K562 (cell line): ENCODE measurements at regions not wholly inside any gene's neighbourhood (a gene's known extent, or its start where the extent isn't known, plus 50 kb on each side); places are given as distances from the start of the nearest gene placed in this dataset.

Source experiments
- ATAC-seq: fragments of 200-7000 bp; cut with Tn5 transposase; 3 replicates; pipeline ENCODE4 v1.9.1; 2020; ENCODE audit warnings: moderate library complexity
- BruUV-seq: library from RNA; stranded (reverse); fragments of 400-500 nt; replicated peaks from 2 replicates; lab custom pipeline; 2021; lab: Mats Ljungman, UMichigan
- CTCF ChIA-PET: fragments of 300-600 bp; formaldehyde crosslinking; extraction: SDS; loops from one replicate; lab custom pipeline; 2021; ENCODE audit warnings: low intra/inter-chr PET ratio; lab: Yijun Ruan, JAX
- POLR2A ChIA-PET: fragments of 300-600, 350-650 bp; sonication (Branson Sonifier 250); formaldehyde crosslinking; extraction: SDS; loops from one replicate; lab custom pipeline; 2021; ENCODE audit warnings: antibody characterized with exemption, inconsistent platforms; lab: Yijun Ruan, JAX
- DNase-seq, 4 experiments: peaks; one replicate each; pipeline versions ENCODE4 v3.0.0 to v3.0.0-alpha.2; 2011 to 2018; ENCODE audit warnings: low spot score in 3 of 4, mixed read lengths in 3 of 4; ENCODE audit errors: extremely low read depth in 1 of 4
- FAIRE-seq: peaks from 2 replicates; lab custom pipeline; 2011; peaks lifted over from hg19 to GRCh38; lab: Jason Lieb, UNC
- H2AFZ ChIP-seq: 2 replicates; pipeline ENCODE4 v1.6.0; 2011; ENCODE audit warnings: low read depth, low read length, control low read depth, inconsistent platforms
- H3K27ac ChIP-seq: fragments of 200-600 bp; 3 replicates; pipeline ENCODE4 v1.8.0; 2011; ENCODE audit warnings: low read depth, mild to moderate bottlenecking, control low read depth, inconsistent platforms, low read length, moderate library complexity, mixed read lengths; ENCODE audit errors: extremely low read depth
- H3K27me3 ChIP-seq, 2 experiments: fragments of 300-600 bp in 1 of 2; 2 replicates in 1 of 2; 3 replicates in 1 of 2; pipeline versions ENCODE4 v1.6.0 to v1.8.0; 2011; ENCODE audit warnings: inconsistent platforms in 2 of 2, low read length in 2 of 2, mild to moderate bottlenecking in 1 of 2, mixed read lengths in 1 of 2, moderate library complexity in 1 of 2; ENCODE audit not compliant: control insufficient read depth in 2 of 2, insufficient read depth in 2 of 2
- H3K36me3 ChIP-seq: fragments of 300-600 bp; 3 replicates; pipeline ENCODE4 v1.8.0; 2011; ENCODE audit warnings: mild to moderate bottlenecking, low read length, inconsistent platforms; ENCODE audit not compliant: control insufficient read depth, insufficient read depth
- H3K4me1 ChIP-seq, 2 experiments: fragments of 200-600 bp in 1 of 2; replicated peaks in 1 of 2; 2 replicates in 1 of 2; 3 replicates in 1 of 2; pipeline versions ENCODE4 v1.5.1 to v1.8.0; 2011; ENCODE audit warnings: inconsistent platforms in 2 of 2, low read length in 2 of 2, mild to moderate bottlenecking in 1 of 2, mixed read lengths in 1 of 2, moderate library complexity in 1 of 2; ENCODE audit not compliant: control insufficient read depth in 2 of 2, insufficient read depth in 2 of 2
- H3K4me2 ChIP-seq: 2 replicates; pipeline ENCODE4 v1.6.1; 2011; ENCODE audit warnings: low read length, control low read depth, inconsistent platforms, mixed read lengths; ENCODE audit not compliant: insufficient read depth
- H3K4me3 ChIP-seq: fragments of 200-600 bp; sonication (generic), shearing (Covaris generic); 2 replicates; pipeline ENCODE4 v1.5.1; 2016; ENCODE audit warnings: control low read depth, inconsistent platforms
- H3K79me2 ChIP-seq: fragments of 200-600 bp; 3 replicates; pipeline ENCODE4 v1.8.0; 2011; ENCODE audit warnings: low read length, inconsistent platforms; ENCODE audit not compliant: control insufficient read depth, insufficient read depth
- H3K9ac ChIP-seq, 2 experiments: 2 replicates each; pipeline versions ENCODE4 v1.6.0 to v1.6.1; 2011; ENCODE audit warnings: low read depth in 2 of 2, low read length in 2 of 2, control low read depth in 1 of 2, inconsistent platforms in 1 of 2, mild to moderate bottlenecking in 1 of 2, mixed read lengths in 1 of 2; ENCODE audit not compliant: insufficient read depth in 1 of 2
- H3K9me1 ChIP-seq: one replicate; pipeline ENCODE4 v1.6.0; 2011; ENCODE audit warnings: inconsistent platforms, mild to moderate bottlenecking, low read length, moderate library complexity; ENCODE audit not compliant: control insufficient read depth, insufficient read depth
- H3K9me3 ChIP-seq: replicated peaks from 2 replicates; pipeline ENCODE4 v1.5.1; 2011; ENCODE audit warnings: low read depth, low read length, inconsistent platforms; ENCODE audit not compliant: control insufficient read depth, insufficient read depth
- H4K20me1 ChIP-seq: replicated peaks from 2 replicates; pipeline ENCODE4 v1.6.1; 2011; ENCODE audit warnings: low read length, inconsistent platforms, mixed read lengths; ENCODE audit not compliant: control insufficient read depth, insufficient read depth
- CBFA2T2 ChIP-seq: fragments of 450-650 bp; conservative IDR thresholded peaks from 2 replicates; pipeline ENCODE4 v1.6.1; 2017; ENCODE audit warnings: mild to moderate bottlenecking
- FOSL1 ChIP-seq: fragments of 200-800 bp; sonication (Bioruptor generic); conservative IDR thresholded peaks from 2 replicates; pipeline ENCODE4 v1.6.1; 2016; ENCODE audit warnings: missing genetic modification characterization, missing compliant biosample characterization
- KHSRP ChIP-seq: fragments of 450-650 bp; IDR thresholded peaks from 2 replicates; pipeline ENCODE4 v1.6.1; 2017
- MAFG ChIP-seq: fragments of 450-650 bp; conservative IDR thresholded peaks from 2 replicates; pipeline ENCODE4 v1.6.1; 2016; ENCODE audit warnings: missing genetic modification characterization, missing compliant biosample characterization
- SOX6 ChIP-seq: fragments of 450-650 bp; IDR thresholded peaks from 2 replicates; pipeline ENCODE4 v1.6.1; 2014; ENCODE audit warnings: mild to moderate bottlenecking
- TBP ChIP-seq: optimal IDR thresholded peaks from 2 replicates; pipeline ENCODE3; 2011; ENCODE audit warnings: low read depth, low read length, improper control_type of control experiment
- TCF7L2 ChIP-seq: fragments of 150-350 bp; IDR thresholded peaks from 2 replicates; pipeline ENCODE4 v1.6.1; 2016; ENCODE audit warnings: low read depth, mild to moderate bottlenecking, low read length, moderate library complexity
- U2AF1 ChIP-seq: fragments of 200-400 bp; formaldehyde crosslinking; optimal IDR thresholded peaks from 2 replicates; pipeline ENCODE3; 2017; ENCODE audit warnings: mild to moderate bottlenecking, low read depth, low read length, moderate library complexity
- ZBTB8A ChIP-seq: fragments of 450-650 bp; IDR thresholded peaks from 2 replicates; pipeline ENCODE4 v1.6.1; 2018; ENCODE audit warnings: mild to moderate bottlenecking, moderate library complexity; ENCODE audit not compliant: partially characterized antibody
- ZNF12 ChIP-seq: sonication (generic); formaldehyde crosslinking; IDR thresholded peaks from 2 replicates; pipeline ENCODE4 v1.4.0; 2020; ENCODE audit warnings: mild to moderate bottlenecking, missing genetic modification reagents
- ZNF431 ChIP-seq: sonication (generic); formaldehyde crosslinking; IDR thresholded peaks from 2 replicates; pipeline ENCODE4 v1.8.0; 2022; ENCODE audit warnings: mild to moderate bottlenecking, missing genetic modification reagents
- ZNF57 ChIP-seq: fragments of 450-650 bp; formaldehyde crosslinking; IDR thresholded peaks from 2 replicates; pipeline ENCODE4 v1.4.0; 2020; ENCODE audit warnings: mild to moderate bottlenecking, moderate library complexity
- WGBS: fragments of 100-300 bp; shearing (Covaris generic); methylation state at CpG from one replicate; pipeline ENCODE4 v1.1.6; 2016; ENCODE audit warnings: low coverage, mixed read lengths; ENCODE audit not compliant: insufficient coverage; ENCODE audit errors: missing lambda C conversion rate; 5-methylcytosine and 5-hydroxymethylcytosine counted together
- in situ Hi-C: fragments of 300-500 bp; cut with MboI; formaldehyde crosslinking; loops from 4 replicates; pipeline ENCODE4 v1.15.0; 2018; ENCODE audit warnings: inconsistent platforms, mixed read lengths
- intact Hi-C: fragments of 100-400 bp; cut with micrococcal nuclease; formaldehyde crosslinking; loops from 2 replicates; pipeline ENCODE4 v1.14.2; 2022
- TF ChIP-seq, protein P1 (sequence below): fragments of 450-650 bp; IDR thresholded peaks from 2 replicates; pipeline ENCODE4 v1.6.1; 2016; ENCODE audit warnings: antibody characterized with exemption
- TF ChIP-seq, protein P2 (sequence below): IDR thresholded peaks from 2 replicates; pipeline ENCODE4 v1.6.1; 2011; ENCODE audit not compliant: insufficient read length; ENCODE audit errors: extremely low read depth

DNA sequence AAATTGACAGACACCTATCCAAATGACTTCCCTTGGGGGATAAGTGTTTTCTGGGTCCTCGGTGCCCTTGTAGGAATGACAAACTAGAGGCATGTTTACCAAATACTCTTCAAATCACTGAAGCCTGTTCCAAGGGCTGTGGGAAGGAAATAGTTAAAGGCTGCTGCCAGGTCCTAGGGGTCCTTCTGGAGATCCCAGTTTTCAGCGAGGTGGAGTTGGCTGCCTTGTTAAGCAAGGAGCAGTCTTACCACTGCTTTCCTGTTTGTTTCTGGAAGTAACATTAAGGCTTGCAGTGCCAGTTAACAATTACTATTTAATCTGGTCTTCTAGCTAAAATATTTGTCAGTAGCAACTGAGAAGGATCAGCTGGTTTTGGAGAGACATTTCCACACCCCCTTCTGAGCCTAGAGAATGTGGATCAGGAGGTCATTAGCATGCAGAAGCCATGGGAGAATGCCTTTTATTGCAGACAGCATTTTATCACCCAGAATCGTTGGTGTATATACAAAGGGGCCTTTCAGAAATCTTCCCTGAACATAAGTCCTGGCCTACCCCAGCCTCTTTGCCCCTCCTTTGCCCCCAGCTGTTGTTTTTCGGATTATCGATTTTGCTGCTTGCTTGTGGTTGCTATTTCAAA, 238.8 kb downstream of the DMAC1 start:
- no TSS peak for BruUV-seq
- FAIRE-seq (no peak), ATAC-seq (no peak), DNase-seq (no peak)
- no peaks in the 10 kb centered on the region for H3K9me3 ChIP-seq
- H3K79me2 ChIP-seq, result no peaks in the 10 kb centered on the region
- H2AFZ ChIP-seq, result no peak overlapping the region
- intact Hi-C loops (no loop called here), in situ Hi-C loops (no loop called here)
- no peaks in the 10 kb centered on the region for H3K4me1 ChIP-seq
- H3K9ac ChIP-seq, result no peak overlapping the region
- no peak overlapping the region for H3K27ac ChIP-seq
- ChIA-PET CTCF (no interaction called here), POLR2A (no interaction called here)
- H3K36me3 ChIP-seq, result no peaks in the 10 kb centered on the region
- no peaks in the 10 kb centered on the region for H3K27me3 ChIP-seq
- H3K4me3 ChIP-seq, result no peak overlapping the region
- no peak overlapping the region for H3K4me2 ChIP-seq
- TF ChIP-seq FOSL1 (no peak), TBP (no peak), ZNF431 (CRISPR knock-in tag) (no peak), SOX6 (no peak), U2AF1 (no peak), CBFA2T2 (no peak), ZBTB8A (no peak), KHSRP (no peak), MAFG (tag) (no peak), TCF7L2 (no peak), ZNF57 (CRISPR knock-in tag) (no peak), ZNF12 (CRISPR knock-in tag) (no peak)
- TF ChIP-seq, protein P1, sequence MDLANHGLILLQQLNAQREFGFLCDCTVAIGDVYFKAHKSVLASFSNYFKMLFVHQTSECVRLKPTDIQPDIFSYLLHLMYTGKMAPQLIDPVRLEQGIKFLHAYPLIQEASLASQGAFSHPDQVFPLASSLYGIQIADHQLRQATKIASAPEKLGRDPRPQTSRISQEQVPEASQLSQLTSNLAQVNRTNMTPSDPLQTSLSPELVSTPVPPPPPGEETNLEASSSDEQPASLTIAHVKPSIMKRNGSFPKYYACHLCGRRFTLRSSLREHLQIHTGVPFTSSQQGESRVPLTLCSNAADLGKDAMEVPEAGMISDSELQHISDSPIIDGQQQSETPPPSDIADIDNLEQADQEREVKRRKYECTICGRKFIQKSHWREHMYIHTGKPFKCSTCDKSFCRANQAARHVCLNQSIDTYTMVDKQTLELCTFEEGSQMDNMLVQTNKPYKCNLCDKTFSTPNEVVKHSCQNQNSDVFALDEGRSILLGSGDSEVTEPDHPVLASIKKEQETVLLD, result no peak
- TF ChIP-seq, protein P2, sequence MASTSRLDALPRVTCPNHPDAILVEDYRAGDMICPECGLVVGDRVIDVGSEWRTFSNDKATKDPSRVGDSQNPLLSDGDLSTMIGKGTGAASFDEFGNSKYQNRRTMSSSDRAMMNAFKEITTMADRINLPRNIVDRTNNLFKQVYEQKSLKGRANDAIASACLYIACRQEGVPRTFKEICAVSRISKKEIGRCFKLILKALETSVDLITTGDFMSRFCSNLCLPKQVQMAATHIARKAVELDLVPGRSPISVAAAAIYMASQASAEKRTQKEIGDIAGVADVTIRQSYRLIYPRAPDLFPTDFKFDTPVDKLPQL, result no peak
- 0% methylated on average over 5 of the region's 5 CpGs for WGBS
- H3K9me1 ChIP-seq, result no peaks in the 10 kb centered on the region
- H4K20me1 ChIP-seq, result no peaks in the 10 kb centered on the region
